Kidney (tissue), 10 donors: ENCODE measurements at regions not wholly inside any gene's neighbourhood (a gene's known extent, or its start where the extent isn't known, plus 50 kb on each side); places are given as distances from the start of the nearest gene placed in this dataset.
"Not testable (repeated sequence)": the region's sequence is repeated elsewhere in the genome, so short reads cannot be mapped to it uniquely, and the experiment has no call there.

ENCODE experiments used
- DNase-seq, 5 donors: peaks; one replicate each; pipeline ENCODE4 v3.0.0-alpha.2; 2013 to 2020
- FAIRE-seq: peaks from 2 replicates; lab custom pipeline; 2012; peaks lifted over from hg19 to GRCh38; lab: Jason Lieb, UNC
- H3K27ac ChIP-seq, 2 donors: one replicate each; pipeline ENCODE4 v1.7.0; 2013; ENCODE audit warnings: low read depth in 2 of 2, low read length in 2 of 2, inconsistent platforms in 1 of 2
- H3K27me3 ChIP-seq: one replicate; pipeline ENCODE4 v1.7.1; 2013; ENCODE audit warnings: low read length, inconsistent platforms; ENCODE audit not compliant: control insufficient read depth, insufficient read depth
- H3K36me3 ChIP-seq, 3 donors: one replicate each; pipeline versions ENCODE4 v1.7.0 to v1.7.1; 2013; ENCODE audit warnings: low read length in 3 of 3, control low read depth in 1 of 3, inconsistent platforms in 1 of 3; ENCODE audit not compliant: insufficient read depth in 3 of 3, control insufficient read depth in 2 of 3
- H3K4me1 ChIP-seq, 3 donors: one replicate each; pipeline versions ENCODE4 v1.7.0 to v1.7.1; 2013; ENCODE audit warnings: low read length in 3 of 3, inconsistent platforms in 1 of 3, low read depth in 1 of 3; ENCODE audit not compliant: control insufficient read depth in 2 of 3, insufficient read depth in 2 of 3
- H3K4me3 ChIP-seq, 3 donors: one replicate each; pipeline versions ENCODE4 v1.7.0 to v1.8.1; 2013; ENCODE audit warnings: low read length in 3 of 3, control low read depth in 1 of 3, inconsistent platforms in 1 of 3
- H3K9ac ChIP-seq, 3 donors: one replicate each; pipeline versions ENCODE4 v1.7.0 to v1.7.1; 2013; ENCODE audit warnings: low read length in 3 of 3, control low read depth in 1 of 3, inconsistent platforms in 1 of 3
- H3K9me3 ChIP-seq, 3 donors: one replicate each; pipeline versions ENCODE4 v1.7.0 to v1.7.1; 2013; ENCODE audit warnings: low read length in 3 of 3, control low read depth in 1 of 3, inconsistent platforms in 1 of 3; ENCODE audit not compliant: control insufficient read depth in 2 of 3, insufficient read depth in 1 of 3
- intact Hi-C: fragments of 100-400 bp; cut with DNase I; formaldehyde crosslinking; loops from one replicate; pipeline ENCODE4 v1.11.1; 2022
- donor health status: control.
- donor health status: control.
- donor health status: DM: yes; HTN: yes; CAD: no.
- donor health status: Normal renal cell carcinoma (clear cell type).

DNA sequence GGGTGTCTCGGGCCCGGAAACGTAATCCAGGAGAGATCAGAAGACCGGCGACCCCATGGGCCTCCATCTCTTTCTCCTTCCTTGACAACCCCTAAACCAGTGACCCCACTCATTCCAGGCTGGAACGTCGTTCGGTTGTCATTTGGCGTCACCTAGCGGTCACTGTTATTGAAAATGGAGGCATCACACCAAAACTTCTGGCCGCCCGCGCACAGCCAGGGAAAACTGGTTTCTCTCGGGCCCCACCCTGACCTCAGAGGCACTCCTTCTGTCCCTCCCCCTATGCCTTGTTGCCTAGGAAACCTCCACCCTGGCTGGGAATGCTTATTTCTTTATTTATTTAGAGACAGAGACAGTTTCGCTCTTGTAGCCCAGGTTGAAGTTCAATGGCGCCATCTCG is 2327.3 kb upstream of the TPTE start:
- H3K9me3 ChIP-seq, FAIRE-seq, intact Hi-C loops, H3K27me3 ChIP-seq, H3K36me3 ChIP-seq, DNase-seq, H3K4me3 ChIP-seq, H3K9ac ChIP-seq, H3K4me1 ChIP-seq, H3K27ac ChIP-seq: not testable (repeated sequence)

DNA sequence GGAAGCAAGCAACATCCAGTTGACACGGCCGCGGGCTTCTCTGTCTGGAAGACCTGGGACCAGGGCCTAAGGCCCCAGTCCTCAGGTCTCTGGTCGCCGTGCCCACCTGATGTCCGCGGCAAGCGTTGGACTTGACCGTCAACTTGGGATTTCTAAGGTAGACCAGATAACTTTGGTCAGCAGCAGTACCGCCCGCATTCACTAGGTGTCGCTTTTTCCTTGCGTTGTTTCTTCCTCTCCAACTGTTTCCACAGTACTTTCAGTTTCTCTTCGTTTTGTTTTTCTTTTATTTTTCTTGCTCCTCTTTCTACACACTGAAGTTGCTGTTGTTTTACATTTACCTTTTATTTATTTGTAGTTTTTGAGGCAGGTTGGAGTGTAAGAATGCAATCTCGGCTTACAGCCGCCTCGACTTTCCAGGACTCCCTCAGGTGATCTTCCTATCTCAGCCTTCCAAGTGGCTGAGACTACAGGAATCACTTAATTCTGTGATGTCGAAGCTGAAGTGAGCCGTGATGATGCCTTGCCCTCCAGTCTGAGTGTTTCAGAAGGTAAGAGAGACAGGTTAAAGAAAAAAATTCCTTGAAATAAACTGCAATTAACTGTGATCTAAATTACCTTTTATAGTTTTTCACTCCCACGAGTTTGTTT is 2323.9 kb upstream of the TPTE start:
- H3K4me3 ChIP-seq, FAIRE-seq, intact Hi-C loops, H3K36me3 ChIP-seq, H3K27me3 ChIP-seq, DNase-seq, H3K9ac ChIP-seq, H3K27ac ChIP-seq, H3K9me3 ChIP-seq, H3K4me1 ChIP-seq: not testable (repeated sequence)

DNA sequence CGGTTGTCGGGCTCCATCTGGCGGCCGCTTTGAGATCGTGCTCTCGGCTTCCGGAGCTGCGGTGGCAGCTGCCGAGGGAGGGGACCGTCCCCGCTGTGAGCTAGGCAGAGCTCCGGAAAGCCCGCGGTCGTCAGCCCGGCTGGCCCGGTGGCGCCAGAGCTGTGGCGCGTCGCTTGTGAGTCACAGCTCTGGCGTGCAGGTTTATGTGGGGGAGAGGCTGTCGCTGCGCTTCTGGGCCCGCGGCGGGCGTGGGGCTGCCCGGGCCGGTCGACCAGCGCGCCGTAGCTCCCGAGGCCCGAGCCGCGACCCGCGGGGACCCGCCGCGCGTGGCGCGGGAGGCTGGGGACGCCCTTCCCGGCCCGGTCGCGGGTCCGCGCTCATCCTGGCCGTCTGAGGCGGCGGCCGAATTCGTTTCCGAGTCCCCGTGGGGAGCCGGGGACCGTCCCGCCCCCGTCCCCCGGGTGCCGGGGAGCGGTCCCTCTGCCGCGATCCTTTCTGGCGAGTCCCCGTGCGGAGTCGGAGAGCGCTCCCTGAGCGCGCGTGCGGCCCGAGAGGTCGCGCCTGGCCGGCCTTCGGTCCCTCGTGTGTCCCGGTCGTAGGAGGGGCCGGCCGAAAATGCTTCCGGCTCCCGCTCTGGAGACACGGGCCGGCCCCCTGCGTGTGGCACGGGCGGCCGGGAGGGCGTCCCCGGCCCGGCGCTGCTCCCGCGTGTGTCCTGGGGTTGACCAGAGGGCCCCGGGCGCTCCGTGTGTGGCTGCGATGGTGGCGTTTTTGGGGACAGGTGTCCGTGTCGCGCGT is 2316.1 kb upstream of the TPTE start:
- H3K4me1 ChIP-seq, H3K27me3 ChIP-seq, H3K9me3 ChIP-seq, intact Hi-C loops, H3K4me3 ChIP-seq, H3K27ac ChIP-seq, H3K36me3 ChIP-seq, FAIRE-seq, DNase-seq, H3K9ac ChIP-seq: not testable (repeated sequence)

DNA sequence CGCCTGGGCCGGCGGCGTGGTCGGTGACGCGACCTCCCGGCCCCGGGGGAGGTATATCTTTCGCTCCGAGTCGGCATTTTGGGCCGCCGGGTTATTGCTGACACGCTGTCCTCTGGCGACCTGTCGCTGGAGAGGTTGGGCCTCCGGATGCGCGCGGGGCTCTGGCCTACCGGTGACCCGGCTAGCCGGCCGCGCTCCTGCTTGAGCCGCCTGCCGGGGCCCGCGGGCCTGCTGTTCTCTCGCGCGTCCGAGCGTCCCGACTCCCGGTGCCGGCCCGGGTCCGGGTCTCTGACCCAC is 2315.5 kb upstream of the TPTE start:
- H3K9me3 ChIP-seq, DNase-seq, FAIRE-seq, H3K27ac ChIP-seq, H3K4me3 ChIP-seq, intact Hi-C loops, H3K4me1 ChIP-seq, H3K9ac ChIP-seq, H3K36me3 ChIP-seq, H3K27me3 ChIP-seq: not testable (repeated sequence)

DNA sequence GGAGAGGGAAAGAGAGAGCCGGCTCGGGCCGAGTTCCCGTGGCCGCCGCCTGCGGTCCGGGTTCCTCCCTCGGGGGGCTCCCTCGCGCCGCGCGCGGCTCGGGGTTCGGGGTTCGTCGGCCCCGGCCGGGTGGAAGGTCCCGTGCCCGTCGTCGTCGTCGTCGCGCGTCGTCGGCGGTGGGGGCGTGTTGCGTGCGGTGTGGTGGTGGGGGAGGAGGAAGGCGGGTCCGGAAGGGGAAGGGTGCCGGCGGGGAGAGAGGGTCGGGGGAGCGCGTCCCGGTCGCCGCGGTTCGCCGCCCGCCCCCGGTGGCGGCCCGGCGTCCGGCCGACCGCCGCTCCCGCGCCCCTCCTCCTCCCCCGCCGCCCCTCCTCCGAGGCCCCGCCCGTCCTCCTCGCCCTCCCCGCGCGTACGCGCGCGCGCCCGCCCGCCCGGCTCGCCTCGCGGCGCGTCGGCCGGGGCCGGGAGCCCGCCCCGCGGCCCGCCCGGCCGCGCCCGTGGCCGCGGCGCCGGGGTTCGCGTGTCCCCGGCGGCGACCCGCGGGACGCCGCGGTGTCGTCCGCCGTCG is 2308.3 kb upstream of the TPTE start:
- H3K9me3 ChIP-seq, H3K36me3 ChIP-seq, H3K27ac ChIP-seq, H3K9ac ChIP-seq, intact Hi-C loops, FAIRE-seq, H3K4me3 ChIP-seq, H3K27me3 ChIP-seq, H3K4me1 ChIP-seq: not testable (repeated sequence)
- peak in 1 of 5 donors; percentile 73 for DNase-seq

DNA sequence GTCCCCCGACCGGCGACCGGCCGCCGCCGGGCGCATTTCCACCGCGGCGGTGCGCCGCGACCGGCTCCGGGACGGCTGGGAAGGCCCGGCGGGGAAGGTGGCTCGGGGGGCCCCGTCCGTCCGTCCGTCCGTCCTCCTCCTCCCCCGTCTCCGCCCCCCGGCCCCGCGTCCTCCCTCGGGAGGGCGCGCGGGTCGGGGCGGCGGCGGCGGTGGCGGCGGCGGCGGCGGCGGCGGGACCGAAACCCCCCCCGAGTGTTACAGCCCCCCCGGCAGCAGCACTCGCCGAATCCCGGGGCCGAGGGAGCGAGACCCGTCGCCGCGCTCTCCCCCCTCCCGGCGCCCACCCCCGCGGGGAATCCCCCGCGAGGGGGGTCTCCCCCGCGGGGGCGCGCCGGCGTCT is 2306.8 kb upstream of the TPTE start:
- H3K36me3 ChIP-seq, H3K9ac ChIP-seq, H3K4me3 ChIP-seq, H3K27ac ChIP-seq, H3K27me3 ChIP-seq, H3K4me1 ChIP-seq, H3K9me3 ChIP-seq, intact Hi-C loops, DNase-seq, FAIRE-seq: not testable (repeated sequence)

DNA sequence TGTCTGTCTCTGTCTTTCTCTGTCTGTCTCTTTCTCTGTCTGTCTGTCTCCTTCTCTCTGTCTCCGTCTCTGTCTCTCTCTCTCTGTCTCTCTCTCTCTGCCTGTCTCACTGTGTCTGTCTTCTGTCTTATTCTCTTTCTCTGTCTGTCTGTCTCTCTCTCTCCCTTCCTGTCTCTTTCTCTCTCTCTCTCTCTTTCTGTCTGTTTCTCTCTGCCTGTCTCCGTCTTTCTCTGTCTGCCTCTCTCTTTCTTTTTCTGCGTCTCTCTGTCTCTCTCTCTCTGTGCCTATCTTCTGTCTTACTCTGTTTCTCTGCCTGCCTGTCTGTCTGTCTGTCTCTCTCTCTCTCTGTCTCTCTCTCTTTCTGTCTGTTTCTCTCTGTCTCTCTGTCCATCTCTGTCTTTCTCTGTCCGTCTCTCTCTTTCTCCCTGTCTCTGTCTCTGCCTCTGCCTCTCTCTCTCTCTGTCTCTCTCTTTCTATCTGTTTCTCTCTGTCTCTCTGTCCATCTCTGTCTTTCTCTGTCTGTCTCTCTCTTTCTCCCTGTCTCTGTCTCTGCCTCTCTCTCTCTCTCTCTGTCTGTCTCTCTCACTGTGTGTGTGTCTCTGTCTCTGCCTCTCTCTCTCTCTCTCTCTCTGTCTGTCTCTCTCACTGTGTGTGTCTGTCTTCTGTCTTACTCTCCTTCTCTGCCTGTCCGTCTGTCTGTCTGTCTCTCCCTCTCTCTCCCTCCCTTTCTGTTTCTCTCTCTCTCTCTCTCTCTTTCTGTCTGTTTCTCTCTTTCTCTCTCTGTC is 2291.8 kb upstream of the TPTE start:
- H3K4me3 ChIP-seq, H3K4me1 ChIP-seq, DNase-seq, H3K27ac ChIP-seq, H3K9ac ChIP-seq, H3K9me3 ChIP-seq, intact Hi-C loops, H3K27me3 ChIP-seq, H3K36me3 ChIP-seq, FAIRE-seq: not testable (repeated sequence)

DNA sequence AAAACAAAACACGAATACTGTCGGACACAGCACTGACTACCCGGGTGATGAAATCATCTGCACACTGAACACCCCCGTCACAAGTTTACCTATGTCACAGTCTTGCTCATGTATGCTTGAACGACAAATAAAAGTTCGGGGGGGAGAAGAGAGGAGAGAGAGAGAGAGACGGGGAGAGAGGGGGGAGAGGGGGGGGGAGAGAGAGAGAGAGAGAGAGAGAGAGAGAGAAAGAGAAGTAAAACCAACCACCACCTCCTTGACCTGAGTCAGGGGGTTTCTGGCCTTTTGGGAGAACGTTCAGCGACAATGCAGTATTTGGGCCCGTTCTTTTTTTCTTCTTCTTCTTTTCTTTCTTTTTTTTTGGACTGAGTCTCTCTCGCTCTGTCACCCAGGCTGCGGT is 2290.1 kb upstream of the TPTE start:
- H3K27me3 ChIP-seq, H3K27ac ChIP-seq, H3K9me3 ChIP-seq, H3K9ac ChIP-seq, H3K36me3 ChIP-seq, H3K4me3 ChIP-seq, DNase-seq, H3K4me1 ChIP-seq, intact Hi-C loops, FAIRE-seq: not testable (repeated sequence)
